WTC11 (cell line): ENCODE measurements at regions not wholly inside any gene's neighbourhood (a gene's known extent, or its start where the extent isn't known, plus 50 kb on each side); places are given as distances from the start of the nearest gene placed in this dataset.

Source experiments
- ATAC-seq: fragments of 200-7000 bp; cut with Tn5 transposase; 2 replicates; pipeline ENCODE4 v1.10.0; 2021; ENCODE audit warnings: mild to moderate bottlenecking, moderate library complexity
- CTCF ChIA-PET: fragments of 300-600 bp; sonication (Branson Sonifier 250); formaldehyde crosslinking; loops from one replicate; lab custom pipeline; 2021; ENCODE audit warnings: antibody characterized with exemption; lab: Charles Lee
- POLR2A ChIA-PET: fragments of 350-600 bp; sonication (Branson Sonifier 250); formaldehyde crosslinking; loops from one replicate; lab custom pipeline; 2021; ENCODE audit warnings: antibody characterized with exemption; lab: Charles Lee
- DNase-seq: peaks from one replicate; pipeline ENCODE4 v3.0.0; 2021; ENCODE audit warnings: low spot score
- H3K27ac Mint-ChIP-seq: 2 replicates; pipeline ENCODE4 v1.8.0; 2021; ENCODE audit warnings: mixed read lengths
- H3K27me3 Mint-ChIP-seq: 2 replicates; pipeline ENCODE4 v1.8.0; 2021; ENCODE audit warnings: low read depth, mild to moderate bottlenecking, moderate library complexity, mixed read lengths
- H3K36me3 Mint-ChIP-seq: 2 replicates; pipeline ENCODE4 v1.8.0; 2021; ENCODE audit warnings: mixed read lengths
- H3K4me1 Mint-ChIP-seq: 2 replicates; pipeline ENCODE4 v1.8.0; 2022; ENCODE audit warnings: mixed read lengths
- H3K4me3 Mint-ChIP-seq: 2 replicates; pipeline ENCODE4 v1.8.0; 2021; ENCODE audit warnings: mild to moderate bottlenecking, moderate library complexity, mixed read lengths
- H3K9me3 Mint-ChIP-seq: 2 replicates; pipeline ENCODE4 v1.8.0; 2021; ENCODE audit warnings: mixed read lengths
- ATF1 ChIP-seq: sonication (generic); formaldehyde crosslinking; IDR thresholded peaks from 2 replicates; pipeline ENCODE4 v1.8.1; 2023; ENCODE audit warnings: mild to moderate bottlenecking, moderate library complexity, missing genetic modification reagents
- ATF6 ChIP-seq: sonication (generic); formaldehyde crosslinking; IDR thresholded peaks from 2 replicates; pipeline ENCODE4 v1.8.1; 2023; ENCODE audit warnings: mild to moderate bottlenecking, missing genetic modification reagents
- FOXP4 ChIP-seq: sonication (generic); formaldehyde crosslinking; IDR thresholded peaks from 2 replicates; pipeline ENCODE4 v1.8.0; 2022; ENCODE audit warnings: mild to moderate bottlenecking, missing genetic modification reagents
- GRHL2 ChIP-seq: fragments of 250-450 bp; sonication (Bioruptor Pico); IDR thresholded peaks from 2 replicates; pipeline ENCODE4 v1.8.0; 2022; ENCODE audit warnings: mild to moderate bottlenecking, moderate library complexity; ENCODE audit not compliant: insufficient replicate concordance, severe bottlenecking
- MAX ChIP-seq: sonication (generic); formaldehyde crosslinking; IDR thresholded peaks from 2 replicates; pipeline ENCODE4 v1.8.0; 2022; ENCODE audit warnings: mild to moderate bottlenecking, missing genetic modification reagents
- MLX ChIP-seq: sonication (generic); formaldehyde crosslinking; IDR thresholded peaks from 2 replicates; pipeline ENCODE4 v1.8.1; 2023; ENCODE audit warnings: mild to moderate bottlenecking, missing genetic modification reagents, moderate library complexity
- MXD4 ChIP-seq: fragments of 250-450 bp; sonication (Bioruptor Pico); IDR thresholded peaks from 2 replicates; pipeline ENCODE4 v1.8.0; 2021; ENCODE audit warnings: mild to moderate bottlenecking, moderate library complexity, borderline replicate concordance
- MYBL2 ChIP-seq: sonication (generic); formaldehyde crosslinking; IDR thresholded peaks from 2 replicates; pipeline ENCODE4 v1.8.1; 2023; ENCODE audit warnings: mild to moderate bottlenecking, moderate library complexity, missing genetic modification reagents
- NFE2L1 ChIP-seq: sonication (generic); formaldehyde crosslinking; IDR thresholded peaks from 2 replicates; pipeline ENCODE4 v1.8.1; 2023; ENCODE audit warnings: missing genetic modification reagents
- NR3C1 ChIP-seq: sonication (generic); formaldehyde crosslinking; conservative IDR thresholded peaks from 2 replicates; pipeline ENCODE4 v1.8.1; 2023; ENCODE audit warnings: low read depth, mild to moderate bottlenecking, missing genetic modification reagents
- RORB ChIP-seq: fragments of 250-450 bp; sonication (Bioruptor Pico); IDR thresholded peaks from 2 replicates; pipeline ENCODE4 v1.9.0; 2021; ENCODE audit warnings: mild to moderate bottlenecking
- SP1 ChIP-seq: sonication (generic); formaldehyde crosslinking; conservative IDR thresholded peaks from 2 replicates; pipeline ENCODE4 v1.8.1; 2022; ENCODE audit warnings: missing genetic modification reagents
- TP53 ChIP-seq: sonication (generic); formaldehyde crosslinking; IDR thresholded peaks from 2 replicates; pipeline ENCODE4 v1.8.1; 2023; ENCODE audit warnings: mild to moderate bottlenecking, missing genetic modification reagents
- USF2 ChIP-seq: sonication (generic); formaldehyde crosslinking; IDR thresholded peaks from 2 replicates; pipeline ENCODE4 v1.8.1; 2023; ENCODE audit warnings: mild to moderate bottlenecking, missing genetic modification reagents, moderate library complexity
- ZNF232 ChIP-seq: sonication (generic); formaldehyde crosslinking; IDR thresholded peaks from 2 replicates; pipeline ENCODE4 v1.8.0; 2022; ENCODE audit warnings: mild to moderate bottlenecking, missing genetic modification reagents
- ZNF317 ChIP-seq: sonication (generic); formaldehyde crosslinking; IDR thresholded peaks from 2 replicates; pipeline ENCODE4 v1.8.1; 2023; ENCODE audit warnings: low read depth, mild to moderate bottlenecking, moderate library complexity, missing genetic modification reagents, borderline replicate concordance
- ZNF512 ChIP-seq: sonication (generic); formaldehyde crosslinking; IDR thresholded peaks from 2 replicates; pipeline ENCODE4 v1.8.1; 2022; ENCODE audit warnings: missing genetic modification reagents, borderline replicate concordance
- ZNF671 ChIP-seq: fragments of 250-450 bp; sonication (Bioruptor Pico); IDR thresholded peaks from 2 replicates; pipeline ENCODE4 v1.8.0; 2021; ENCODE audit warnings: mild to moderate bottlenecking

- no peak for DNase-seq
- POLR2A ChIA-PET = no interaction called here
- ATAC-seq = no peak
- Mint-ChIP-seq H3K4me3 (no peak overlapping the region), H3K4me1 (peaks cover 18% of the 10 kb centered on the region), H3K36me3 (no peaks in the 10 kb centered on the region), H3K27ac (no peak overlapping the region), H3K27me3 (no peaks in the 10 kb centered on the region), H3K9me3 (no peaks in the 10 kb centered on the region)
- TF ChIP-seq ZNF317 (CRISPR knock-in tag) (no peak), MXD4 (CRISPR knock-in tag) (no peak), MAX (no peak), GRHL2 (no peak)
- CTCF ChIA-PET = no interaction called here
These were observed 211.1 kb upstream of the PRDM1 start for GRCh38 chr6:105874835-105875626.

GRCh38 chr6:105873799-105874198 lies 212.3 kb upstream of the PRDM1 start:
- no peaks in the 10 kb centered on the region for H3K36me3 Mint-ChIP-seq
- CTCF ChIA-PET = no interaction called here
- TF ChIP-seq NR3C1 (CRISPR knock-in tag) (no peak), ZNF512 (CRISPR knock-in tag) (no peak), TP53 (CRISPR knock-in tag) (no peak), MLX (CRISPR knock-in tag) (no peak), ZNF232 (CRISPR knock-in tag) (no peak), ZNF671 (CRISPR knock-in tag) (no peak), FOXP4 (CRISPR knock-in tag) (no peak), USF2 (CRISPR knock-in tag) (no peak), NFE2L1 (no peak), MYBL2 (CRISPR knock-in tag) (no peak), ATF6 (CRISPR knock-in tag) (no peak), ATF1 (CRISPR knock-in tag) (no peak), SP1 (CRISPR knock-in tag) (no peak), RORB (no peak)
- TF ChIP-seq, all 79 proteins: peak for 0
- DNase-seq = no peak
- ATAC-seq = no peak
- Mint-ChIP-seq H3K9me3 (no peaks in the 10 kb centered on the region), H3K27ac (no peak overlapping the region), H3K27me3 (no peaks in the 10 kb centered on the region), H3K4me3 (no peak overlapping the region), H3K4me1 (peaks cover 29% of the 10 kb centered on the region)
- POLR2A ChIA-PET = interaction anchor here (0.5 kb wide), 1 partner anchor 22 kb away, joined by 10 read pairs; no protein-coding TSS in a partner anchor
